CD4-positive, alpha-beta T cell treated with Interleukin-1 beta for 1 hour (primary cell): ENCODE measurements at regions not wholly inside any gene's neighbourhood (a gene's known extent, or its start where the extent isn't known, plus 50 kb on each side); places are given as distances from the start of the nearest gene placed in this dataset.
"Not testable (repeated sequence)": the region's sequence is repeated elsewhere in the genome, so short reads cannot be mapped to it uniquely, and the experiment has no call there.

Source experiments
- DNase-seq, 2 donors: peaks; one replicate each; pipeline ENCODE4 v3.0.0-alpha.2; 2020 to 2022

DNA sequence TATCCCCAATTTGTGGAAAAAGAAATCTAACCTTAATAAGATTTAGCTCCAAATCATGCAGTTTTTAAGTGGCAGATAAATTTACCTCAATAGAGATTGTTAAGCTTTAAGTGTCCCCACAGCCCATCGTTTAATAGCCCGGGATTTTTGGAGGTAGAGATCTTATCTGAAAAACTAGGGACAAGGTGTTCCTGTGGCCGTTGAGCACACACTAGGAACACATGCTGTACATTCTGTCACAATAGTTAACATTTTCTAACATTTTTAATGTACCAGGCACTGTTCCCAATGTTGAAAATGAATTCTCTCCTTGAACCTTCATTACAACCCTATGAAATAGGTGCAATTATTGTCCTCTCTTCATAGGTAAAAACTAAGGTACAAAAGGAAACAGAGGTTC is 85.7 kb upstream of the PLD5 start:
- DNase-seq = no peak

DNA sequence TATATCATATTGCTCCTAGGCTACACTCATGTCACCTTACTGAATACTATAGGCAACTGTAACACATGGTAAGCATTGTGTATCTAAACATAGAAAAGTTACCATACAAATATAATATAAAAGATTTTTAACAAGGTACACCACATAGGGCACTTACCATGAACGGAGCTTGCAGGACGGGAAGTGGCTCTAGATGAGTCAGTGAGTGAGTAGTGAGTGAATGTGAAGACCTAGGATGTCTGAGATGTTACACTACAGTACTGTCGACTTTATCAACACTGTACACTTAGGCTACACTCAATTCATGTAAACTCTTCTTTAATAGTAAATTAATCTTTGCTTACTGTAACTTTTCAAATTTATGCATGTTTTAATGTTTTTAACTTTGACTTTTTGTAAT is 81.0 kb upstream of the PLD5 start:
- no peak for DNase-seq

DNA sequence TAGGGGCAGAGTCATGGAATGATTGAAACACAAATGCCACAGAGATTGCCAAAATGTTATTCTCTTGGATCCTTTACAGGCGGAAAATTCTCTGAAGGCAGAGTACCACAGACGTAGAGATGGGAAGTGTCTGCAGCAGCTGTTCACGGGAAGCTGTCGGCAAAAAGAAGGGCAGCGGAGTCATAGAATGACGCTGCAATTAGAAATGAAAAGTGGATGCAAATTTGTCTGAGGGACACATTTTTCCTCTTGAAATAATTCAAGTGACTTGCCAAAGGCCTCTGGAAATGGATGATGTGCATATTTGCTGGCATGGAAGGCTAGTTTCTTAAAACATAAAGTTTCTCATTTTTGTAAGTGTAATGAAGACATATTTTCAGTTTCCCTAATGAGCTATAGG is 77.5 kb upstream of the PLD5 start:
- DNase-seq = no peak

DNA sequence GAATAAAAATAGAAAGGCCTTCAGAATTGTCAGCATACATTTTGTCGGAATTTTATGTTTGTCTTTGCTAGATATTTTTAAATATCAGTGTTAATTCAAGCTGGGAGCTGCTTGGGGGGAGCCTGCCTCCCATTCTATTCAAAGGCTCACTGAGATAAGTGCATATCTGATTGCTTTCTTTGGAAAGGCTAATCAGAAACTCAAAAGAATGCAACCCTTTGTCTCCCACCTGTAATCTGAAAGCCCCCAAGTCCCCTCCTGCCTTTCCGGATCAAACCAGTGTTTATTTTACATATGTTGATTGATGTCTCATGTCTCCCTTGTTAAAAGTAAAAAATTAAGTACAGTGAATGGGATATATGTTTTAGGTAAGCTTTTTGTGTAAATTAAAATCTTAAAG is 69.3 kb upstream of the PLD5 start:
- DNase-seq = not testable (repeated sequence)

DNA sequence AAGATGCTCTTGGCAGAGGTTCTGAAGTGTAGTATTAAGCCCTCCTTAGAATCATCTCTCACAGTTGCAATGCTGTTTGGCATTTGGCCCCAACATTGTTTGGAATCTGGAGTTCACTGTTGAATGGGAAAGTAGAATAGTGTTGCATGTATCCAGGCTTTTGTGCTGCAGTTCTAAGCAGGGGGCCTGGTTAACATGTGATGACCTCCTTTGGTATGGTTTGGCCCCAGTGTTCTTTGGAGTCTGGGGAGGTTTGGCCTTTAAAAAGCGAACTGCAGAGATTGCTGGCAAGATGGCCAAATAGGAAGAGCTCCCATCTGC is 61.8 kb upstream of the PLD5 start:
- no peak for DNase-seq

DNA sequence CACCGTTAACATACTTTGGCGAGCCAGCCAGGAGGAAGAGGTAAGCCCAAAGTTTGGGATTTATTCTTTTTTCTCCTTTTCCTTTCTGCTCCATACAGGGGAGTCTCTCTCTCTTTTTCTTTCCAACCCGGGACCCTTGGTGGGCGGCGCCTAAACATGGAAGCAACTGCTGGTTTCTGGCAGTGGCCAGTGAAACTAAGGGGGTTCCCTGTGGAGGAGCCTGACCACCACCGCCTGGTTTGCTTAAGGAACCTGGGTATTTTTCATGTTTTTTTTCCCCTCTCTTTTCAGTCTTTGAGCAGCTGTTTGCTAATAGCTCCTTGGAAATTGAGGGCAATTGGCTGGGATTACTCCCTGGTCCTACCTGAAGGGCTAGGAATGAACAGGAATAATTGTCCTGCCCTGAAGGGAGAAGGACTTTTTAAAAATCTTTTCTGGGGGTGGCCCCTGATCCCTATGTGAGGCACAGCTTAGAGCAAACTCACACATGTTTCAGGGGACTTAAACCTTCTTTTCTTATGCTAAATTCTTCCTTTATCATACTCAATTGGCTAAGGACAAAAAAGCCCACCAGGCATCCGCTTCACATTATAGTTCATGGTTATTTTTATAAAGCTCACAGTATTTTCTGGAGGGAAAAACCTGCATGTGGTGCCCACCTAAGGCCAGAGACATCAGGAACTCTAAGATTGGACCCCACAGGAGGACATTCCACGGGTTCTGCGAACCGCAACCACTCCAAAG is 61.3 kb upstream of the PLD5 start:
- DNase-seq = no peak

DNA sequence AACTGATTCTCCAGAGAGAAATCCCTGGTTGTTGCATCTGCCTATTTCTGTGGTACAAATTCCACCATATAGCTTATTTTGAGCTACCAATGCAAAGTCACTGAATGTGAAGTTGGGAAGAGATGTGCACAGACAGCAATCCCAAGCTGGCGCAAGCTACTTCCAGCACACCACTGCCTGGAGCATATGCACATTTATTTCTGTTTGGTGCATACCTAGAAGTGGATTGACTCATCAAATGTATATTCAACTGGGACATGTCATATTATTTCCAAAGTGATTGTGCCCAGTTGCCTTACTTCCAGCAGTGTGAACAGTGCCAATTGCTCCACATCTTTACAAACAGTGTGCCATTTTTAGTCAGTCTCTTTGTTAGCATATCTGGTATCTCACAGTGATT is 58.2 kb upstream of the PLD5 start:
- no peak for DNase-seq

DNA sequence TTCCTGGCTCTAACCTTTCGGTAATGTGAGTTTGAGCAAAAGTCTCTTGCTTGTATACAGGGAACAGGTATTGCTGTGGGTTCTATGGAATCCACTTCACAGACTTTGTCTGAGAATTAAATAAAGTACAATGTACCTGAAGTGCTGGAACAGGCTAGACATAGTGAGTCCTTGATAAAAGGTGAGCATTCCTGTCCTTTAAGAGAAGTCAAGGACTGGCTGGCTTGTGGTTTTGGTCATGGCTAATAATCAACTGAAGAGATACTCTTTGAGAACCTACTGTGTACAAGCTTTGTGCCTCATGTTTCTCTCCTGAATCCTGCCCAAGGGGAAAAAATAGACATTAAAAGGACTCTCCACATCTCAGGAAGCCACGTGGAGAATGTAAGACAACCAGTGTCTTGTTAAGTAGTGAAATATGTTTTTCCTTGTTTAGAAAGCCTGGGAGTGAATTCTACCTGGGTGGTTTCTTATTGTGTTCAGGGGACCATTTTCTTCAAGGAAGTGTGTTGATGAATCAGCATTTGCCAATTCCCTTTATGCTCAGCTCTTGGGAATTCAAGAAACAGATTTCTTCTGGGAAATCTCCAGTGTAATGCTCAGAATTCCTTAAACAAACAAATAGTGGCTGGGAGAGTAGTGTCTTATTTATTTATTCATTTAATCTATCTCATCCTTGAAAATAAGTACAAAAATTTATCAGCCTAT is 55.2 kb upstream of the PLD5 start:
- DNase-seq = no peak
